ENCODE measurements at regions not wholly inside any gene's neighbourhood (a gene's known extent, or its start where the extent isn't known, plus 50 kb on each side); places are given as distances from the start of the nearest gene placed in this dataset.

DNA sequence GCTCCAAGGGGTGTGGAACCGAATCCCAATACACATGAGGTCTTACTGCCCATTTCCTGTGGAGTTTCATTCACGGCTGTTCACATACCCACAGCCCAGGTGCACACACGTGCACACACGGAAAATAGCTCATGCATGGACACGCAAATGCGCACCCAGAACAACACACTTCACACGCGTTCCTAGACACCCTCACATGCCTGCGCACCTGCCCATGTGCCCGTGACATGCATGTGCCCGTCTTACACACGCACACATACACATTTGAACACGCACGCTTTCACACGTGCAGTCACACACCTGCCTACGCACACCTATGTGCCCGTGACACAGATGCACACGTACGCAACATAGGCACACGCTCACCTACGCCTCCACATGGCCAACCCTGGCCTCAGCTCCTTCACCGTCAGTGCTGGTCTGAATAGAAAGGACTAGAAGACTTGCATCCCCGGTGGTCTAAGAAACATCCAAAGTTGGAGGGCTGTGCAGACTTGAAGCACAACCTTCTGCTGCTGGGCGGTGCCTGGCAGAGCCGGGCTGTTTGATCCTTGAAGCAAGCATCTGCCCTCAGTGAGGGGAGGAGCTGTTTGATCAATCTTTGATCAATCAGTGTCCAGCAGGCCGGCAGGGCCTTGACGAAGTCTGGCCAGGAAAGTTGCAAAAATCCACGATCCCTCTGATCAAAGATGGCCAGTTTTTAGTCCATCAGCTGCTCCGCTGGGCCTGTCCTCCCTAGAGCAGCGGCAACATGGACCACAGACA, 164.7 kb downstream of the OLFM1 start:
- TF ChIP-seq POLR2A (conservative IDR thresholded peaks at IDR 0.05) (no peak), DACH1 (IDR thresholded peaks at IDR 0.05; ENCODE audit: partially characterized antibody) (no peak), ATF1 (CRISPR knock-in tag; IDR thresholded peaks at IDR 0.05) (no peak), ATF1 (tag; IDR thresholded peaks at IDR 0.05) (no peak), EZH2 (IDR thresholded peaks at IDR 0.05; ENCODE audit: borderline replicate concordance, low read depth, low read length) (no peak), EGR1 (conservative IDR thresholded peaks at IDR 0.05) (no peak), CEBPB (tag; IDR thresholded peaks at IDR 0.05) (no peak)

All from K562 (cell line).